AG20443 (cell line): ENCODE measurements at regions not wholly inside any gene's neighbourhood (a gene's known extent, or its start where the extent isn't known, plus 50 kb on each side); places are given as distances from the start of the nearest gene placed in this dataset.

Experiments
- DNase-seq: peaks from one replicate; pipeline ENCODE4 v3.0.0; 2012; ENCODE audit warnings: low spot score, mixed read lengths

GRCh38 chr2:193566276-193566675, 1371.5 kb upstream of the TMEFF2 start:
- DNase-seq = no peak

GRCh38 chr2:193562031-193562430, 1367.3 kb upstream of the TMEFF2 start:
- no peak for DNase-seq

GRCh38 chr2:193561054-193561453, 1366.3 kb upstream of the TMEFF2 start:
- no peak for DNase-seq

- DNase-seq = no peak
Measured at GRCh38 chr2:193556766-193557470, 1362.2 kb upstream of the TMEFF2 start.

- no peak for DNase-seq
Measured at GRCh38 chr2:193549661-193550060, 1354.9 kb upstream of the TMEFF2 start.

- no peak for DNase-seq
Measured at GRCh38 chr2:193542762-193543161, 1348.0 kb upstream of the TMEFF2 start.

GRCh38 chr2:193539188-193539587, 1344.5 kb upstream of the TMEFF2 start:
- no peak for DNase-seq

- no peak for DNase-seq
Measured at GRCh38 chr2:193538061-193538460, 1343.3 kb upstream of the TMEFF2 start.

- no peak for DNase-seq
Measured at GRCh38 chr2:193537531-193537930, 1342.8 kb upstream of the TMEFF2 start.

GRCh38 chr2:193528458-193528857, 1333.7 kb upstream of the TMEFF2 start:
- DNase-seq = no peak

- no peak for DNase-seq
Measured at GRCh38 chr2:193527146-193527545, 1332.4 kb upstream of the TMEFF2 start.

- DNase-seq = no peak
Measured at GRCh38 chr2:193523662-193524061, 1328.9 kb upstream of the TMEFF2 start.

- no peak for DNase-seq
Measured at GRCh38 chr2:193521523-193521922, 1326.8 kb upstream of the TMEFF2 start.

GRCh38 chr2:193520709-193521458, 1326.2 kb upstream of the TMEFF2 start:
- DNase-seq = no peak

GRCh38 chr2:193518041-193518817, 1323.5 kb upstream of the TMEFF2 start:
- DNase-seq = no peak

GRCh38 chr2:193517615-193518014, 1322.9 kb upstream of the TMEFF2 start:
- no peak for DNase-seq

GRCh38 chr2:193506035-193506434, 1311.3 kb upstream of the TMEFF2 start:
- no peak for DNase-seq

GRCh38 chr2:193505620-193506019, 1310.9 kb upstream of the TMEFF2 start:
- no peak for DNase-seq

- no peak for DNase-seq
Measured at GRCh38 chr2:193502363-193503035, 1307.8 kb upstream of the TMEFF2 start.

- DNase-seq = no peak
Measured at GRCh38 chr2:193496786-193497185, 1302.1 kb upstream of the TMEFF2 start.

GRCh38 chr2:193482557-193482956, 1287.8 kb upstream of the TMEFF2 start:
- no peak for DNase-seq

- DNase-seq = no peak
Measured at GRCh38 chr2:193480187-193480586, 1285.5 kb upstream of the TMEFF2 start.
